Neural crest cell (in vitro differentiated cells): ENCODE measurements at regions not wholly inside any gene's neighbourhood (a gene's known extent, or its start where the extent isn't known, plus 50 kb on each side); places are given as distances from the start of the nearest gene placed in this dataset.

Experiments used
- DNase-seq: peaks from one replicate; pipeline ENCODE4 v3.0.0; 2021; ENCODE audit warnings: low read depth, mixed read lengths, low spot score
- H3K27ac Mint-ChIP-seq: one replicate; pipeline ENCODE4 v1.8.0; 2021; ENCODE audit warnings: mild to moderate bottlenecking, mixed read lengths; ENCODE audit not compliant: unreplicated experiment
- H3K27me3 Mint-ChIP-seq: 2 replicates; pipeline ENCODE4 v1.8.0; 2021; ENCODE audit warnings: low read depth, mild to moderate bottlenecking, mixed read lengths
- H3K36me3 Mint-ChIP-seq: 2 replicates; pipeline ENCODE4 v1.8.0; 2021; ENCODE audit warnings: low read depth, mild to moderate bottlenecking, mixed read lengths
- H3K4me1 Mint-ChIP-seq: 2 replicates; pipeline ENCODE4 v1.8.0; 2021; ENCODE audit warnings: mixed read lengths
- H3K4me3 Mint-ChIP-seq: one replicate; pipeline ENCODE4 v1.8.0; 2021; ENCODE audit warnings: mild to moderate bottlenecking, mixed read lengths
- H3K9me3 Mint-ChIP-seq: 2 replicates; pipeline ENCODE4 v1.8.0; 2021; ENCODE audit warnings: mixed read lengths
- TF ChIP-seq, protein P1 (sequence below): fragments of 200-600 bp; sonication (generic); conservative IDR thresholded peaks from 2 replicates; pipeline ENCODE4 v1.5.0; 2021; ENCODE audit warnings: antibody characterized with exemption, mild to moderate bottlenecking

DNA sequence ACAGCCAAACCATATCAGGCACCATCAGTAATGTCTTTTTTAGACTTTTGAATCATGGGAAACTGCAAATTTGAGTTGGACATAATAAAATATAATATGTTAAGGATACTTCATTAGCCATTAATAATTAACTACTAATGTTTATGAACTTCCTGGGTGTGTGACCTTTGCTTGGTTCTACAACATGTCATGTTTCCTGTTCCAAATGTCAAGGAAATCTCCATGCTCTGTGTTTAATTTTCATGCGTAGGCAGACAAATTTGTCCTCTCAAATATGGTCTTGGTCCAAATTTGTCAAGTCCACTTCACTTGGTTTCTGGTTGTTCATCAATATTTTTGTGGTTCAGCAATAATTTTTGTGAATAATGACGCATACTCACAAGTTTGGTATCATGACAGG lies 410.5 kb downstream of the BMP2 start:
- peaks cover 3% of the 10 kb centered on the region for H3K36me3 Mint-ChIP-seq
- H3K4me3 Mint-ChIP-seq, result no peak overlapping the region
- no peak overlapping the region for H3K27ac Mint-ChIP-seq
- TF ChIP-seq, protein P1, sequence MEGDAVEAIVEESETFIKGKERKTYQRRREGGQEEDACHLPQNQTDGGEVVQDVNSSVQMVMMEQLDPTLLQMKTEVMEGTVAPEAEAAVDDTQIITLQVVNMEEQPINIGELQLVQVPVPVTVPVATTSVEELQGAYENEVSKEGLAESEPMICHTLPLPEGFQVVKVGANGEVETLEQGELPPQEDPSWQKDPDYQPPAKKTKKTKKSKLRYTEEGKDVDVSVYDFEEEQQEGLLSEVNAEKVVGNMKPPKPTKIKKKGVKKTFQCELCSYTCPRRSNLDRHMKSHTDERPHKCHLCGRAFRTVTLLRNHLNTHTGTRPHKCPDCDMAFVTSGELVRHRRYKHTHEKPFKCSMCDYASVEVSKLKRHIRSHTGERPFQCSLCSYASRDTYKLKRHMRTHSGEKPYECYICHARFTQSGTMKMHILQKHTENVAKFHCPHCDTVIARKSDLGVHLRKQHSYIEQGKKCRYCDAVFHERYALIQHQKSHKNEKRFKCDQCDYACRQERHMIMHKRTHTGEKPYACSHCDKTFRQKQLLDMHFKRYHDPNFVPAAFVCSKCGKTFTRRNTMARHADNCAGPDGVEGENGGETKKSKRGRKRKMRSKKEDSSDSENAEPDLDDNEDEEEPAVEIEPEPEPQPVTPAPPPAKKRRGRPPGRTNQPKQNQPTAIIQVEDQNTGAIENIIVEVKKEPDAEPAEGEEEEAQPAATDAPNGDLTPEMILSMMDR, result no peak
- DNase-seq, result no peak
- peaks cover 15% of the 10 kb centered on the region for H3K9me3 Mint-ChIP-seq
- no peaks in the 10 kb centered on the region for H3K4me1 Mint-ChIP-seq
- peaks cover 5% of the 10 kb centered on the region for H3K27me3 Mint-ChIP-seq

DNA sequence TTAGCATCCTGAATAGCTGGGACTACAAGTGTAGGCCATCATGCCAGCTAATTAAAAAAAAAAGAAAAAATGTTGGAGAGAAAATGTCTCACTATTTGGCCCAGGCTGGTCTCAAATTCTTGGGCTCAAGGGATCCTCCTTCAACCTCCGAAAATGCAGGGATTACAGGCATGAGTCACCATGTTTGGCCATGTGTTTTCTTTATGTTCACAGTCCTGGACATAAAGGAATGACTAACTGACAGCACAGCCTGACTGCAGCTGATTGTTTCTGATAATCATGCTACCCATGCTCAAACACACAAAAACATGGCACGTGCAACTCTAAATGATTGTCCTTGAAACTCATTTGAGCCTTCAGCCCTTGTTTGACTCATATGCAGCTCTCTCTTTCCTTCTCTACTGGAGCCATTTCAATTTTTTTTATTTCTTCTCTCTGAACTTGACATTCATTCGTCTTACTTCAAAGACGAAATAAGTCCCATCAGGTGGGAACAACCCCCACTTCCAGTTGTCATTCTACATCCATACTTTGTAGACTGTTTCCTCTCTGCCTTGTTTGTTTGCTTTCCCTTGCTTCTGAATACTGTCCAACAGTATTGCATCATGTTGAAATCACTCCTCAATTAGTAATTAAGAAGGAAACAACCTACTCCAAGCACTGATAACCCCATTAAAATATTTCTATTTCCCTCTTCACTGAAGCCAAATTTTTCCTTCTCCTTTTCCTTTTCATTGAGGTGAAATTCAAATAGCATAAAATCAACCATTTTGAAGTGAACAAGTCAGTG lies 413.0 kb downstream of the BMP2 start:
- Mint-ChIP-seq H3K36me3 (peaks cover 3% of the 10 kb centered on the region), H3K9me3 (peaks cover 18% of the 10 kb centered on the region), H3K27me3 (peaks cover 7% of the 10 kb centered on the region), H3K27ac (no peak overlapping the region), H3K4me3 (no peak overlapping the region), H3K4me1 (no peaks in the 10 kb centered on the region)
- DNase-seq, result no peak
- TF ChIP-seq, protein P1, result no peak

DNA sequence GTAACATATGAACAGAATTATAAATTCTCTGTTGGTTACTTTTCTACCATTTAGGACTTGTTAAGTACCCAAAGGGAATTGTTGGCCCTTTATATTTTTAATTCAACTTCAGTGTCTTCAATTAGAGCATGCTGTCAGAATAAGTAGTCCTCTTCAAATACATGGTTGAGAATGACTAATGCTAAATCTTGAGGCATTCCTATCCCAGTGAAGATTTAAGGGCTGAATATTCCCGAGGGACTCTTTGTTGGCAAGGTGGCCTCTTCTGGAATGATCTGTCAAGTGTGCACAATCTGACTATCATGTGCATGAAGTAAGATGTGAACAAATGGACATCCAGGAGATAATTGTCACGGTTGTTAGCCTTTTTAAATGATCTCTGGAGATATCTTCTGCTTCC lies 421.7 kb downstream of the BMP2 start:
- peaks cover 3% of the 10 kb centered on the region for H3K9me3 Mint-ChIP-seq
- no peak for DNase-seq
- H3K4me1 Mint-ChIP-seq, result no peaks in the 10 kb centered on the region
- no peak overlapping the region for H3K27ac Mint-ChIP-seq
- TF ChIP-seq, protein P1, result no peak
- no peak overlapping the region for H3K4me3 Mint-ChIP-seq
- no peaks in the 10 kb centered on the region for H3K27me3 Mint-ChIP-seq
- no peaks in the 10 kb centered on the region for H3K36me3 Mint-ChIP-seq

DNA sequence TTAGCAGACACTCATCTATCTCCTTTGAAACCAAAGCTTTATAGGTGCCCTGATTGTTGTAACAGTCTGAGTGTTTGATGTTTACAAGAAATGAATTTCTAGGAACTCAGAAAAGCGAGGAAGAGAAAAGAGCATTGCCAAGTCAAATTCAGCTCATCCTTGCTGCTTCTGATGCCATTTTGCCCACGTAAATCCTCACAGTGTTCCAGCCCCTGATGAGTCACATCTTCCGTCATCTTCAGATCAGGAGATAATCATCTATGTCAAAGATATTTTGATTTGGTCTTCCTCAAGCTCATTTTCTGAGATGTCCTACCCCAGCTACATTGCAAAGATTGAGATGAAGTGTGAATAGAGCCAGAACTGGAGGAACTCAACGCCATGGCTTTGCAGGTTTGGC lies 426.2 kb downstream of the BMP2 start:
- peaks cover 6% of the 10 kb centered on the region for H3K27me3 Mint-ChIP-seq

DNA sequence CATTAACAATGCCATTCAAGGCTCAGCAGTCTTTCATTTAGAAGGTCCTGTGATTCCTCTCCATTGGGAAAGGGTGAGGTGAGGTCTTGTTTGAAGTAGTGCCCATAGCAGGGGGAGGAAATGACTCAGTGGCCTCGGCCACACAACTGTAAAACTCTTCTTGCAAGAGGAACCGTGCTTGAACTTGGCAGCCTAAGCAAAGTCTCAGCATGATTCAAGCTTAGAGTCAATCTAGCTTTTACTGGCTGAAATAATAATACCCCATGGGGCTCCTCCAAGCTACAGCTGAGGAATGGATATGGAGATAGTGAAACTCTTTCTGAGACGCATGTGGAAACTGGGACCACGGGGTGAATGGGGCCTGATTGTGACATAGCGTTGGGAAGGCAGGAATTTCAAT lies 428.2 kb downstream of the BMP2 start:
- TF ChIP-seq, protein P1, result no peak
- Mint-ChIP-seq H3K4me3 (no peak overlapping the region), H3K4me1 (no peaks in the 10 kb centered on the region), H3K27ac (no peak overlapping the region), H3K27me3 (peaks cover 6% of the 10 kb centered on the region), H3K9me3 (no peaks in the 10 kb centered on the region), H3K36me3 (no peaks in the 10 kb centered on the region)
- no peak for DNase-seq

More for the DNA sequence above, 426.2 kb downstream of the BMP2 start:
- TF ChIP-seq, protein P1, result no peak
- Mint-ChIP-seq H3K9me3 (no peaks in the 10 kb centered on the region), H3K4me3 (no peak overlapping the region), H3K27ac (no peak overlapping the region), H3K36me3 (no peaks in the 10 kb centered on the region), H3K4me1 (no peaks in the 10 kb centered on the region)
- no peak for DNase-seq
